MCF 10A (cell line): ENCODE measurements at regions not wholly inside any gene's neighbourhood (a gene's known extent, or its start where the extent isn't known, plus 50 kb on each side); places are given as distances from the start of the nearest gene placed in this dataset.

ENCODE experiments used
- BruUV-seq: library from RNA; stranded (reverse); fragments of 400-500 nt; replicated peaks from 2 replicates; lab custom pipeline; 2021; lab: Mats Ljungman, UMichigan
- CTCF ChIA-PET: fragments of 300-600 bp; sonication (Branson Sonifier 250); formaldehyde crosslinking; extraction: SDS; loops from one replicate; lab custom pipeline; 2021; ENCODE audit warnings: antibody characterized with exemption, inconsistent platforms; lab: Yijun Ruan, JAX
- POLR2A ChIA-PET: fragments of 300-600, 350-650 bp; sonication (Branson Sonifier 250); formaldehyde crosslinking; extraction: SDS; loops from one replicate; lab custom pipeline; 2020; ENCODE audit warnings: antibody characterized with exemption, inconsistent platforms; lab: Yijun Ruan, JAX
- DNase-seq: peaks from one replicate; pipeline ENCODE4 v3.0.0-alpha.2; 2018; ENCODE audit not compliant: unreplicated experiment
- H3K27ac Mint-ChIP-seq: one replicate; pipeline ENCODE4 v1.8.0; 2022; ENCODE audit warnings: mild to moderate bottlenecking, low read depth, mixed read lengths; ENCODE audit not compliant: unreplicated experiment
- H3K27me3 Mint-ChIP-seq: one replicate; pipeline ENCODE4 v1.8.0; 2022; ENCODE audit warnings: mixed read lengths; ENCODE audit not compliant: insufficient read depth, unreplicated experiment
- H3K36me3 Mint-ChIP-seq: one replicate; pipeline ENCODE4 v1.8.0; 2022; ENCODE audit warnings: mild to moderate bottlenecking, moderate library complexity, mixed read lengths; ENCODE audit not compliant: insufficient read depth, unreplicated experiment
- H3K4me1 Mint-ChIP-seq: one replicate; pipeline ENCODE4 v1.8.0; 2022; ENCODE audit warnings: mixed read lengths; ENCODE audit not compliant: insufficient read depth, unreplicated experiment
- H3K4me3 Mint-ChIP-seq: one replicate; pipeline ENCODE4 v1.8.0; 2022; ENCODE audit warnings: mild to moderate bottlenecking, moderate library complexity, mixed read lengths; ENCODE audit not compliant: unreplicated experiment
- H3K9me3 Mint-ChIP-seq: one replicate; pipeline ENCODE4 v1.8.0; 2022; ENCODE audit warnings: mixed read lengths; ENCODE audit not compliant: unreplicated experiment
- intact Hi-C: fragments of 100-400 bp; cut with micrococcal nuclease; formaldehyde crosslinking; loops from 2 replicates; pipeline ENCODE4 v1.14.1; 2022
- TF ChIP-seq, protein P1 (sequence below): fragments of 200-600 bp; IDR thresholded peaks from one replicate; pipeline ENCODE4 v1.8.0; 2022; ENCODE audit warnings: antibody characterized with exemption, mild to moderate bottlenecking; ENCODE audit not compliant: unreplicated experiment

DNA sequence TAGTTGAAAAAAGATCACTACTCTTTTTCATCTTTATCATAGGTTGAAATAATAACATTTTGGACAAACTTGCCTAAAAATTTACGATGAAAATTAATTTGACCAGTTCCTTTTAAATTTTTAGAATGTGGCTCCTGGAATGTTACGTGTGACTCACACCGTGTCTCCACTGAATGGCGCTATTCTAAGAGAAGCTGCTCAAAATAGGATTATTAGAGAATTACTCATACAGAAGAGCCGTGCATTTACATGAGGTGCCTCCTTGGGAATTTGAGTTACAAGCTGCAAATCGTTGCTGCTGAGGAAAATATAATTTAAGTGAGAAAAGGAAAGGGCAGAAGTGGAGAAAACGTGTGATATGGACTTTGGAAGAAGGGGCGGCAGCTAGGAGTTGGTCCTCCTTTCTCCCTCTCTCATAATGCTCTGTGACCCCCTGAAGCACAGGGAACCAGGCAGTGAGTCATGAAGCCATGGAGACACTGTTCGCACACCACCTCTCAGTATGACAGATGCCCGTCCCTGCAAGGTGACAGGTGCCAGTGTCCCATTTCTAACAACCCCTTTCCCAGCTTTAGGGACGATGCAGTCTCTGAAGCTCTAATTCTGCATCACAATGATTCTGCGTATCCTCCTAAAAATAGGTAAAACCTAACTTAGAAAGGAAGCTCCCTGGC is 323.2 kb upstream of the COBL start:
- Mint-ChIP-seq H3K4me3 (no peak overlapping the region), H3K27me3 (peaks cover 90% of the 10 kb centered on the region), H3K9me3 (no peaks in the 10 kb centered on the region), H3K36me3 (no peaks in the 10 kb centered on the region), H3K4me1 (no peaks in the 10 kb centered on the region), H3K27ac (no peak overlapping the region)
- BruUV-seq = no TSS peak
- TF ChIP-seq, protein P1, sequence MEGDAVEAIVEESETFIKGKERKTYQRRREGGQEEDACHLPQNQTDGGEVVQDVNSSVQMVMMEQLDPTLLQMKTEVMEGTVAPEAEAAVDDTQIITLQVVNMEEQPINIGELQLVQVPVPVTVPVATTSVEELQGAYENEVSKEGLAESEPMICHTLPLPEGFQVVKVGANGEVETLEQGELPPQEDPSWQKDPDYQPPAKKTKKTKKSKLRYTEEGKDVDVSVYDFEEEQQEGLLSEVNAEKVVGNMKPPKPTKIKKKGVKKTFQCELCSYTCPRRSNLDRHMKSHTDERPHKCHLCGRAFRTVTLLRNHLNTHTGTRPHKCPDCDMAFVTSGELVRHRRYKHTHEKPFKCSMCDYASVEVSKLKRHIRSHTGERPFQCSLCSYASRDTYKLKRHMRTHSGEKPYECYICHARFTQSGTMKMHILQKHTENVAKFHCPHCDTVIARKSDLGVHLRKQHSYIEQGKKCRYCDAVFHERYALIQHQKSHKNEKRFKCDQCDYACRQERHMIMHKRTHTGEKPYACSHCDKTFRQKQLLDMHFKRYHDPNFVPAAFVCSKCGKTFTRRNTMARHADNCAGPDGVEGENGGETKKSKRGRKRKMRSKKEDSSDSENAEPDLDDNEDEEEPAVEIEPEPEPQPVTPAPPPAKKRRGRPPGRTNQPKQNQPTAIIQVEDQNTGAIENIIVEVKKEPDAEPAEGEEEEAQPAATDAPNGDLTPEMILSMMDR = no peak
- POLR2A ChIA-PET = no interaction called here
- DNase-seq = peak; percentile 5
- CTCF ChIA-PET = no interaction called here
- intact Hi-C loops = no loop called here

DNA sequence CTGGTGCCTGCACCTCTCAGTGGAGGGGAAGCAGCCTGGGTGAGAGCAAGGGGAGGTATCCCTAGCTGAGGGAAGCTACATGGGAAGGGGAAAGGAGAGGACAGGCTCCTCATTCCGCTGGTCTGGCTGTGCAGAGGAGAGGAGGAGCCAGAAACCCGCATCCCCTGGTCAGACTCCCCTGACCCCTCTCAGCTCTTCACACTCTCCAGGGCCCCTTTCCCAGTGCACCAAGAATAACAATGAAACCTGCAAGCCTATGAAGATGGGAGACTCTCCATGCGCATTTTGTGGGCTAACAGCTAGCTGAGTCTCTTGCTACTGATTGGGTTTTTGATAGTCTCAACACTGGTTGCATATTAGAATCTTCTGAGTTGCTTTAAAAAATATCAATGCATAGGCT is 319.9 kb upstream of the COBL start:
- no peak for DNase-seq
- Mint-ChIP-seq H3K4me3 (no peak overlapping the region), H3K4me1 (no peaks in the 10 kb centered on the region), H3K27me3 (peaks cover 96% of the 10 kb centered on the region), H3K36me3 (no peaks in the 10 kb centered on the region), H3K9me3 (no peaks in the 10 kb centered on the region), H3K27ac (no peak overlapping the region)
- intact Hi-C loops = no loop called here
- ChIA-PET POLR2A (no interaction called here), CTCF (interaction anchor here (0.7 kb wide), 2 partner anchors 11 to 17 kb away, joined by 3 read pairs; no protein-coding TSS in a partner anchor)
- TF ChIP-seq, protein P1 = no peak
- no TSS peak for BruUV-seq

DNA sequence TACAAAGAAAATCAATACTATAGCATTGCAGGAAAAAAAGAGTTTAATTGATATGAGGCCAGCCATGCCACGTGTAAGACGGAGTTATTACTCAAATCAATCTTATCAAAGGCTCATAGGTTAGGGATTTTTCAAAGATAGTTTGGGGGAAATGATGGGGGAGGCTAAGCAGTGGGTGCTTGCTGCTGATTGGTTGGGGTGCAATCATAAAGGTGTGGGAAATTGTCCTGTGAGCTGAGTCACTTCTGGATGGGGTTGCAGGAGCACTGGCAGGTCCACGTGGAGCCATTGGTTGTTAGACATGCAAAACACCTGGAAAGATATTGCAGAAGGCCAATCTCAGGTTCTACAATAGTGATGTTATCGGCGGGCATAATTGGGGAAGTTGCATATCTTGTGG is 319.2 kb upstream of the COBL start:
- no TSS peak for BruUV-seq
- no peaks in the 10 kb centered on the region for H3K4me1 Mint-ChIP-seq
- POLR2A ChIA-PET = no interaction called here
- TF ChIP-seq, protein P1 = no peak
- H3K27ac Mint-ChIP-seq = no peak overlapping the region
- H3K4me3 Mint-ChIP-seq = no peak overlapping the region
- peaks cover 94% of the 10 kb centered on the region for H3K27me3 Mint-ChIP-seq
- intact Hi-C loops = no loop called here
- H3K9me3 Mint-ChIP-seq = no peaks in the 10 kb centered on the region
- DNase-seq = no peak
- CTCF ChIA-PET = interaction anchor here (0.7 kb wide), 1 partner anchor 11 kb away, joined by 3 read pairs; no protein-coding TSS in a partner anchor
- no peaks in the 10 kb centered on the region for H3K36me3 Mint-ChIP-seq

DNA sequence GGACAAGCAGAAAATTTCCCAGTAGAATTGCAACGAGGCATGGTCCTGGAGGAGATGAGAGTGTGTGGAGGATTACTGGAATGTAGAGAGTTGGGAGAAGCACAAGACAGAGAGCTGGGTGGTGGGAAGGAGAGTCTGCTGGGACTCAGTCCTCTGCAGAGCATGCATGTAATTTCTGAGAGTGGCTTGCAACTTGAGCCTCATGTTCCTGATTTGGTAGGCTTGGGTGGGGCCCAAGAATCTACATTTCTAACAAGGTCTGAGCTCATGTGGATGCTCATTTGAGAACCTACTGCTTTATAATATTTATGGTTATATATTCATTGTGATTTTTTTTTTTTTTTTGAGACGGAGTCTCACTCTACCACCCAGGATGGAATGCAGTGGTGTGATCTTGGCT is 317.9 kb upstream of the COBL start:
- intact Hi-C loops = no loop called here
- Mint-ChIP-seq H3K27ac (no peak overlapping the region), H3K9me3 (no peaks in the 10 kb centered on the region), H3K27me3 (peaks cover 83% of the 10 kb centered on the region), H3K36me3 (no peaks in the 10 kb centered on the region), H3K4me1 (no peaks in the 10 kb centered on the region), H3K4me3 (no peak overlapping the region)
- ChIA-PET POLR2A (no interaction called here), CTCF (interaction anchor here (0.6 kb wide), 1 partner anchor 117 kb away, joined by 3 read pairs; no protein-coding TSS in a partner anchor)
- no peak for DNase-seq
- TF ChIP-seq, protein P1 = no peak
- BruUV-seq = no TSS peak
